ENCODE measurements at regions not wholly inside any gene's neighbourhood (a gene's known extent, or its start where the extent isn't known, plus 50 kb on each side); places are given as distances from the start of the nearest gene placed in this dataset.

DNA sequence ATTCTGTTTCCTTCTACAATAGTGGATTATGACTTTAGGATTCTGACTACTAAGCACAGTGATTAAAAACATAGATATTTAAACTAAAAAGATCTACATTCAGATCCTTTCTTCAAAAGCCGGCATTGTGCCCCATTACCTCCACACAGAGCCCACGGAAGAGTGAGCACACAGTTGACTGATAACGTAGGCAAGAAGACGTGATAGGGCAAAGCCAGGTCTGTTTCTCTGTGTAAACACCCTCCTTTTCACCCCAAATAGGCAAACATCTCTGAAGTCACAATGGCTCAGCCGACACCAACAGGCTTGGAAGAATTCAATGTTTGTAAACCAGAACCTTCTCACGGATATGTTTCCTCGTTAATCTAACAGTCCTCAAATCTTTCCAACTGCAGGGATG, 302.9 kb downstream of the CMPK2 start:
- DNase-seq = no peak
- in situ Hi-C loops (cut with MboI; ENCODE audit: low pct_unique_long_range_greater_than_20kb, low sequenced_read_pairs) = no loop called here

GRCh38 chr2:6564326-6564725, 301.4 kb downstream of the CMPK2 start:
- DNase-seq = no peak
- in situ Hi-C loops (cut with MboI; ENCODE audit: low pct_unique_long_range_greater_than_20kb, low sequenced_read_pairs) = no loop called here

DNA sequence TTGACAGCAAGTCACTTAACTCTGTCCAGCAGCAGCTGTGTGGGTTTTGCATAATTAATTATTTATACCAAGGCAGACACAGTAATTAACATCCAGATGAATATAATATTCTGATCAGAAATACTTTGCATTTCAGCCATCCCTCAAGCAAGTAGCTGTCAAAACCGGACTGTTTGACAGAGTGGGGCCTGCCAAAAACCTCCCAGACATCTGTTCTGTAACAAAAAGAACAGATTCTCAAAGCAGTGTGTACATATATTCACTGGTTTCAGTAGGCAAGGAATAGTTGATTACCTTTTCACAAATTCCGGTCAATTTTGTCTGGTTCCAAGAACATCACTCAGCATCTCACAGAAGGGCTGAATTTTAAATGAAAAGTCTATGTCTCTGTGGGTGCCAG, 291.6 kb downstream of the CMPK2 start:
- in situ Hi-C loops (cut with MboI; ENCODE audit: low pct_unique_long_range_greater_than_20kb, low sequenced_read_pairs) = no loop called here
- no peak for DNase-seq

DNA sequence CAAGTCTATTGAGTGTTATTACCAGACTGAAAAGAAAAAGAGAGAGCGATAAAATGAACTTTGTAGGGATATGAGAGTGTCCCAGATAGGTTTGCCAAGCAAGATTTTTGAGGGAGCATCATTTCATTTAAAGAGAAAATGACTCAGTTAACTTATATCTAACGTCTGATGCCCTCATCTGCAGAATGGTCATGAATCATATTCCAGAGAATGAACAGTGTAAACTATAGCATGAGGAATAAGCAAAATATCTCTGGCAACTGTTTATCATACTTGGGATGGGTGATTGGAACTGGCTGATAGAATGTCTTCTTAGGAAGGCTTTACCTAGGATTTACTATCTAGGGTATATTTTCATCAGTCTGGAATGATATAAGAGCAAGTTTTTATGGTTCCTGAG, 289.4 kb downstream of the CMPK2 start:
- no peak for DNase-seq
- in situ Hi-C loops (cut with MboI; ENCODE audit: low pct_unique_long_range_greater_than_20kb, low sequenced_read_pairs) = no loop called here

GRCh38 chr2:6577960-6578359, 287.7 kb downstream of the CMPK2 start:
- DNase-seq = no peak
- in situ Hi-C loops (cut with MboI; ENCODE audit: low pct_unique_long_range_greater_than_20kb, low sequenced_read_pairs) = no loop called here

GRCh38 chr2:6578416-6578815, 287.3 kb downstream of the CMPK2 start:
- no peak for DNase-seq
- in situ Hi-C loops (cut with MboI; ENCODE audit: low pct_unique_long_range_greater_than_20kb, low sequenced_read_pairs) = no loop called here

DNA sequence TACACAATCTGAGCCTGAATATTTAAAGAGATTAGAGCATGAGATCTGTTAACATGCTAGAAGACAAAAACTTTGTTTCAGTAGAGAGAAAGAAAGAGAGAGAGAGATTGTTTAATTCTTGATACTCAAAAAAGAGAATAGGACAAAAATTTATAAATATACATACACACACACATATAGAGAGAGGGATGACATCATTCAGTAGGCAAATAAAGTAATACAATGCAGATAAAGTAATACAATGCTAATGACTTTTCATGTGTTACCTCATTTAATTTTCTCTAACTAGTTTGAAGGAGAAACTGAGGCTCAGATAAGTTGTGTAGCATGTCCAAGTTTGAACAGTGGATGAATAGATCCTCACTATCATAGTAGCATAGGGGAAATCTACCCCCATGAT, 286.4 kb downstream of the CMPK2 start:
- no peak for DNase-seq
- in situ Hi-C loops (cut with MboI; ENCODE audit: low pct_unique_long_range_greater_than_20kb, low sequenced_read_pairs) = no loop called here

- no peak for DNase-seq
Observed at GRCh38 chr2:6580982-6581381, 284.7 kb downstream of the CMPK2 start.

GRCh38 chr2:6589150-6589549, 276.6 kb downstream of the CMPK2 start:
- in situ Hi-C loops (cut with MboI; ENCODE audit: low pct_unique_long_range_greater_than_20kb, low sequenced_read_pairs) = no loop called here

More at GRCh38 chr2:6580982-6581381, 284.7 kb downstream of the CMPK2 start:
- in situ Hi-C loops (cut with MboI; ENCODE audit: low pct_unique_long_range_greater_than_20kb, low sequenced_read_pairs) = no loop called here

DNA sequence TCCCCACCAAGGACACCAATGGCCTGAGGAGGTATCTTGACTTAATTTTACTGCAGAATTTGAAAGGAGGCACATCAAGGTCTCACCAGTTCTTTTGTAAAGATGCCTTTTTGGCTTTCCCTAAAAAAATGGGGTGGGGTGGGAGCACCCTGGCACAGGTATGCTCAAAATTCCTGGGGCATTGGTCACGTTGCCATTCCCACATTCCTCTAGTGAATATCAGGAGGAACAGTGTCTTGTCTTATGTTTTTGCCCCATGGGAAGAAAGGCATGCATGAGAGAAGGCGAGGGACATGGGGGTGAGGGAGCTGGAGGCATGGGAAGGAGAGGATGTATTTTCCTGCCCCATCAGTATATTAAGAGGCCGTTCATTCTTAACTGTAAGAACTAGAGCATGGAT, 275.3 kb downstream of the CMPK2 start:
- in situ Hi-C loops (cut with MboI; ENCODE audit: low pct_unique_long_range_greater_than_20kb, low sequenced_read_pairs) = no loop called here
- no peak for DNase-seq

More at GRCh38 chr2:6589150-6589549, 276.6 kb downstream of the CMPK2 start:
- DNase-seq = no peak

GRCh38 chr2:6602471-6602870, 263.2 kb downstream of the CMPK2 start:
- DNase-seq = no peak
- in situ Hi-C loops (cut with MboI; ENCODE audit: low pct_unique_long_range_greater_than_20kb, low sequenced_read_pairs) = no loop called here

DNA sequence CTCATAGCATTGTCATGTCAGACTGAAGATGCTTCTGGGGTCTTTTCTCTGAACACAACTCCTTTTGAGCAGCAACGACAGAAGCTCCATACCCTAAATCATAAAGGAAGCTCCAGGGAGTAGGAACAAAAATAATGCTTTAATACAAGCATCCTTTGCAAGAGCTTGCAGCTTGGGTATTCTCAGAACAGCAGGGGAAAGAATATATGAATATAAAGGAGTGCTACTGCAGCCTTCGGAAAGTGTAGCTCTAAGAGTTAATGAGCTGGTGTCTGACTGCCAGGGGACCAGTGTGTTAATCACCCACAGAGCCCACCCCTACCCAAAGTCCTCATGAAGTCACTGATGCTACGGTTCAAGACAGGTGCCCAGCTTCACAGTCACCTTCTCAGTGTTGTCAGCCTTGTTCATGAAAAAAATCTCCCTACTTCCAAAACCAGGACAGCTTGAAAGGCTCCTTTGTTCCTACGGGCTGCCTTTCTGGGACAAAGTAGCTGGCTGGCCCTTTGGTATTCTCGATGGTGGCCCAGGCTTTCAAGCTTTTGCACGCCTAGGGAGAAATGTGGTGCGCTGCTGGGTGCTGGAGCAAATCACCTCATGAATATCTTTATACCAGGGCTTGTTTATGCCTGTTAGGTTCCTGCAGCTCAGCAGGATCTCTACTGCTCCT, 259.7 kb downstream of the CMPK2 start:
- no peak for DNase-seq
- in situ Hi-C loops (cut with MboI; ENCODE audit: low pct_unique_long_range_greater_than_20kb, low sequenced_read_pairs) = no loop called here

DNA sequence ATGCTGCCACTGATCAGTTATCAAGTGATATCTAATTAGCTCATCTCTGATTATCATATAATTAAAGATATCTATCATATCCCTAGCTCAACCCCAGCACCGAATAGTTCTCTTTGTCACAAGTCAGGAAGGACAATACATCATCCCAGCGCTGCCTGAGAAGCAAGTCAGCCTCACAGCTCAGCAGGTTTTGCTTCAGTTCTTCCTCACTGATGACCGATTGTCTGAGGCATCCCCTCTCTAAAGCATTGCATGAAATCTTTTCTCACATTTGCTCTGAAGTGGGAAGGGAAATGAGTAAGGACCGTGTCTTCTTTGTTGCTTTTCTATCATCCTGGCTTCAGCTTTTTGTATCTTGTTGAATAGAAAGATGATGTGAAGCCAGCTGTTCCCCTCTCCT, 247.9 kb downstream of the CMPK2 start:
- DNase-seq = no peak
- in situ Hi-C loops (cut with MboI; ENCODE audit: low pct_unique_long_range_greater_than_20kb, low sequenced_read_pairs) = no loop called here

DNA sequence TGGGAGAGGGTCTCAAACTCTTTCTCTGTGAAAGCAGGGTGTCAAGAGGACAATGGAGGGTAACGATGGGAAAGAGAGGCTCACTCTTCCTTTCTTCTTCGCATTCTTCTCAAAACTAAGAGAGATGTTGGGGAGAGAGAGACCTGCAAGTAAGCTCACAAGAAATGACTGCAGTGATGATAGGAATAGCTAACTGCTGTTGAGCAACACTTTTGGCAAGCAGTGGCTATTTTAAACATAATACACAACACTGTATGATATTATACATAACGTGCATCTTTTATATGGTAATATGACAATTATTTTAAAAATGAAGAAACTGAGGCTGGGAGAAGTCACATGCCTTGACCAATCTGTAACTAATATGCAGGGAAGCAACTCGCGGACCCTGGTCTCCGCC, 247.5 kb downstream of the CMPK2 start:
- DNase-seq = no peak
- in situ Hi-C loops (cut with MboI; ENCODE audit: low pct_unique_long_range_greater_than_20kb, low sequenced_read_pairs) = no loop called here

DNA sequence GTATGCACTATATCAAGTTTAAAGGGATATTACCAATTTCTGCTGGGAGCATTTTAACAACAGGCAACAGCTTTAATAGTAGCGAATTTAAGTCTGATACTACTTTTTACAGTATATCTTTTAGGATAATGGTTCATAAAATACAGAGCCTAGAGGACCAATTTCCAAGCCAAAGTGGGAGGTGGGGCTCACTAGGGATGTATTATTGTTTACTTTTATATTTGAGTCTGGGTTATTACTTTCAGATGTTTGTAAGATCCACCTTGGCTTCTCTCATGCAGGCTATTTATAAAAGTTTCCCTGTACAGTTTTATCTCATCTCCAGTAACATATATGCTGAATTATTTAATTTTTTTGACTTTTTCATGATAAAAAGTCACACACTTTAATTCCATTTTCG, 242.0 kb downstream of the CMPK2 start:
- in situ Hi-C loops (cut with MboI; ENCODE audit: low pct_unique_long_range_greater_than_20kb, low sequenced_read_pairs) = no loop called here
- DNase-seq = no peak

DNA sequence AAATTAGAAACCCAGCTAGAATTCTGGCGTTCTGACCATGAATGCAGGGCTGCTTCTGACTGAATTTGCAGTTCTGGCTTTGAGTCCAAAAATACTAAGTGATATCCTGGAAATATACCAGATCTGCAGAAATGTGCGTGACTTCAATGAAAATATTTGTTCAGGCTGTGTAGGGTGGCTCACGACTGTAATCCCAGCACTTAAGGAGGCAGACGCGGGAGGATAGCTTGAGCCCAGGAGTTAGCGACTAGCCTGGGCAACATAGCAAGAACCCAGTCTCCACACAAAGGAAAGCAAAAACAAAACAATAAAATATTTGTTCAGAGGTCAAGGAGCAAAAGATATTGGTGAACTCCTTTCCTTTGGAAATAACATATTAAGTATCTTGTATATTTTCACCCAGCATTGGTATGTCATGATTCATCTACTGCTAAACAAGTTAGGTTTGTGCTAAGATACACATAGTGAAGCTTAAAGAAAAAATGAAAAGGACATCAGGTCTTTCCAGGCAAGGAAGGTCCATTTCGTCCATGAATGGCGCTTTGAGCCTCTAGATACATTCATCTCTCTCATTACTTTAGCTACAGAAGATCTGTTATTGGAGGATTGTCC, 239.2 kb downstream of the CMPK2 start:
- DNase-seq = no peak
- in situ Hi-C loops (cut with MboI; ENCODE audit: low pct_unique_long_range_greater_than_20kb, low sequenced_read_pairs) = no loop called here

GRCh38 chr2:6627316-6627715, 238.4 kb downstream of the CMPK2 start:
- no peak for DNase-seq
- in situ Hi-C loops (cut with MboI; ENCODE audit: low pct_unique_long_range_greater_than_20kb, low sequenced_read_pairs) = no loop called here

GRCh38 chr2:6630209-6630608, 235.5 kb downstream of the CMPK2 start:
- in situ Hi-C loops (cut with MboI; ENCODE audit: low pct_unique_long_range_greater_than_20kb, low sequenced_read_pairs) = no loop called here
- no peak for DNase-seq

GRCh38 chr2:6635296-6635695, 230.4 kb downstream of the CMPK2 start:
- DNase-seq = no peak
- in situ Hi-C loops (cut with MboI; ENCODE audit: low pct_unique_long_range_greater_than_20kb, low sequenced_read_pairs) = no loop called here

DNA sequence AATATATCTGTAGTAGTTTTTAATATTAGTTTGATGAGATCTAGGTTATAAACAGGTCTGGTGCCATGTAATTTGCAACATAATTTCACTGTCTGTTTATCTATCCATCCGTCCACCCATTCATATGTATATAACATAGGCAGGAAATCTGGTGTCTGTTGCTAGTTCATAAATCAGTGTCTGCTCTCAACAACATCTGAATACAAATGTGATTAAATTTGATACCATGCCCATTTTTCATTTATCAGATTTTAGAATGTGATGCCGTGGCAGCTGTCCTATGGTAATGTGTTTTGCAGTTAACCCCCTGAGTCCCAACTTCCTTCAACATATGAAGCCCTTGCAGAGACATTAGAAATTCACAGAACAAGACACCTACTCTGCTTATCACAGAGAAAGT, 228.4 kb downstream of the CMPK2 start:
- DNase-seq = no peak
- in situ Hi-C loops (cut with MboI; ENCODE audit: low pct_unique_long_range_greater_than_20kb, low sequenced_read_pairs) = no loop called here

DNA sequence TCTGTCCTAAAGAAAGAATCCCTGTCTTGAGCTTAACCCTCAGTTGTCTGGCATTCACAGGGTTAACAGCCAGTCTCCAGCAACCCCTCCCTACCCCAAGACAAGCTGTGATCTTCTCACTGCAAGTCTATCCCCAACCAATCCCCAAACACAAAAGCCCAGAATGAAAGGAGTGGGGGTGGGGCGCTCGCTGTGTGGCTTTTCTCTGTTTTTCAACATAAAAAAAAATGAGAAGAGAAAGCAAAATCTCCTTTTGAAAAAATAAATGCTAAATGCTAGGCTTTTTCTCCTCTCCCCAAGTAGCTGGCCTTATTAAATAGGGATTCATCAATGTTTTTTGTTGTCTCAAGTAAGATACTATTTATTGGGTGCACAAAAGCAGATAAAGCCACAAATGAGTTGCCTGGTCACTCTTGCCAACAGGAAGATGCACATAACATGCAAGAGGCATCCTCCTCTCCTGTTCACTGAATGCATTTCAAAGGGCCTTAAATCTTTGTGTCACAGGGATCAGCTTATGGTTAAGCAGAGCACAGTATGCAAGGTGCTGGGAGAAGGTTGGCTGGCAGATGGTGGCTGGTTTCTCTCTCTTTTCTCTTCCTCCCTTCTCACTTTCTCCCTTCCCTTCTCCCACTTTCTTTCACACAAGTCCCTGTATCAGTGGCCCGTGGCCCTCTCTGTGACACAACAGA, 225.6 kb downstream of the CMPK2 start:
- in situ Hi-C loops (cut with MboI; ENCODE audit: low pct_unique_long_range_greater_than_20kb, low sequenced_read_pairs) = no loop called here
- DNase-seq = no peak
